ENCODE measurements at regions not wholly inside any gene's neighbourhood (a gene's known extent, or its start where the extent isn't known, plus 50 kb on each side); places are given as distances from the start of the nearest gene placed in this dataset.

GRCh38 chr9:82457891-82458290, 469.3 kb downstream of the SPATA31D1 start:
- 18% methylated on average over 5 of the region's 5 CpGs for WGBS (ENCODE audit: missing lambda C conversion rate)
- H3K4me2 ChIP-seq: no peak overlapping the region
- H3K9me3 ChIP-seq: no peaks in the 10 kb centered on the region
- ChIA-PET CTCF (interaction anchor here (0.6 to 1.8 kb wide), 2 partner anchors 16 to 1210 kb away, joined by 3 to 4 read pairs; no protein-coding TSS in a partner anchor), POLR2A (no interaction called here)
- H3K27ac ChIP-seq: no peak overlapping the region
- ATAC-seq (no peak), FAIRE-seq (no peak), DNase-seq (ENCODE audit: low read depth in 1 of 2, low spot score in 1 of 2) (no peak)
- TF ChIP-seq HOXB13 (CRISPR knock-in tag; IDR thresholded peaks at IDR 0.05; ENCODE audit: low read depth) (no peak), PBX3 (IDR thresholded peaks at IDR 0.05) (no peak), RCOR1 (IDR thresholded peaks at IDR 0.05; ENCODE audit: low read depth, low read length) (no peak)
- TF ChIP-seq, protein P1, sequence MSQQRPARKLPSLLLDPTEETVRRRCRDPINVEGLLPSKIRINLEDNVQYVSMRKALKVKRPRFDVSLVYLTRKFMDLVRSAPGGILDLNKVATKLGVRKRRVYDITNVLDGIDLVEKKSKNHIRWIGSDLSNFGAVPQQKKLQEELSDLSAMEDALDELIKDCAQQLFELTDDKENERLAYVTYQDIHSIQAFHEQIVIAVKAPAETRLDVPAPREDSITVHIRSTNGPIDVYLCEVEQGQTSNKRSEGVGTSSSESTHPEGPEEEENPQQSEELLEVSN (IDR thresholded peaks at IDR 0.05; ENCODE audit: borderline replicate concordance, low read depth): no peak
- H3K4me3 ChIP-seq: no peak overlapping the region
- no peaks in the 10 kb centered on the region for H3K4me1 ChIP-seq

DNA sequence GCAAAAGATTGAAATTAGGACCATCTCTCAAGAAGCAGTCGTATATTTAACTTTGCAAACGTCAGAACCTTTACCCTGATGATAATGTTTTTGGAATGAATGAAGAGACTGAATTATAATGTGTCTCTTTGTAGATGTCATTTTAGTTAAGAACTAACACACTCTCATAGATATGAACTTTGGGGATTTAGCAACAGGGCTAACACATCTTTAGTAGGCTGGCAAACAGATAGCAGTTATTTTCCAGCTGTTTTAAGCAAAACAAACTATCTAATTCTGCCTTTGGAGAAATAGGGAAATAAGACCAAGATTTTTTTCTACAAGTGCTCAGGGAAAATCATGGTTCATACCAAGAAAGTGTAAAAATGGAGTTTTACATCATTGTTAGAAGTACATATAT, 469.7 kb downstream of the SPATA31D1 start:
- Histone ChIP-seq H3K9me3 (no peaks in the 10 kb centered on the region), H3K4me1 (no peaks in the 10 kb centered on the region), H3K27ac (no peak overlapping the region), H3K4me2 (no peak overlapping the region), H3K4me3 (no peak overlapping the region)
- 47% methylated on average over 2 of the region's 2 CpGs for WGBS (ENCODE audit: missing lambda C conversion rate)
- FAIRE-seq: no peak
- TF ChIP-seq TFCP2L1 (CRISPR knock-in tag; IDR thresholded peaks at IDR 0.05) (no peak), NR3C1 (IDR thresholded peaks at IDR 0.05) (no peak), HES2 (IDR thresholded peaks at IDR 0.05) (no peak), TP53 (CRISPR knock-in tag; IDR thresholded peaks at IDR 0.05) (no peak), RAD21 (conservative IDR thresholded peaks at IDR 0.05 in 1 of 2, IDR thresholded peaks at IDR 0.05 in 1 of 2) (no peak), RCOR1 (IDR thresholded peaks at IDR 0.05; ENCODE audit: low read depth, low read length) (no peak), CBX2 (IDR thresholded peaks at IDR 0.05; ENCODE audit: borderline replicate concordance, low read depth) (no peak), RFX5 (IDR thresholded peaks at IDR 0.05) (no peak), CBX8 (IDR thresholded peaks at IDR 0.05) (no peak), NFE2L2 (conservative IDR thresholded peaks at IDR 0.05; ENCODE audit: low read length) (no peak), JUN (IDR thresholded peaks at IDR 0.05) (no peak), USF2 (IDR thresholded peaks at IDR 0.05) (no peak), HOXA7 (CRISPR knock-in tag; IDR thresholded peaks at IDR 0.05) (no peak), MAFK (IDR thresholded peaks at IDR 0.05; ENCODE audit: partially characterized antibody) (no peak), ELK1 (IDR thresholded peaks at IDR 0.05; ENCODE audit: low read depth, low read length) (no peak), HEYL (CRISPR knock-in tag; IDR thresholded peaks at IDR 0.05) (no peak)
- TF ChIP-seq, protein P2, sequence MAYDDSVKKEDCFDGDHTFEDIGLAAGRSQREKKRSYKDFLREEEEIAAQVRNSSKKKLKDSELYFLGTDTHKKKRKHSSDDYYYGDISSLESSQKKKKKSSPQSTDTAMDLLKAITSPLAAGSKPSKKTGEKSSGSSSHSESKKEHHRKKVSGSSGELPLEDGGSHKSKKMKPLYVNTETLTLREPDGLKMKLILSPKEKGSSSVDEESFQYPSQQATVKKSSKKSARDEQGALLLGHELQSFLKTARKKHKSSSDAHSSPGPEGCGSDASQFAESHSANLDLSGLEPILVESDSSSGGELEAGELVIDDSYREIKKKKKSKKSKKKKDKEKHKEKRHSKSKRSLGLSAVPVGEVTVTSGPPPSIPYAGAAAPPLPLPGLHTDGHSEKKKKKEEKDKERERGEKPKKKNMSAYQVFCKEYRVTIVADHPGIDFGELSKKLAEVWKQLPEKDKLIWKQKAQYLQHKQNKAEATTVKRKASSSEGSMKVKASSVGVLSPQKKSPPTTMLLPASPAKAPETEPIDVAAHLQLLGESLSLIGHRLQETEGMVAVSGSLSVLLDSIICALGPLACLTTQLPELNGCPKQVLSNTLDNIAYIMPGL (CRISPR knock-in tag; IDR thresholded peaks at IDR 0.05; ENCODE audit: borderline replicate concordance): no peak
- TF ChIP-seq, protein P3, sequence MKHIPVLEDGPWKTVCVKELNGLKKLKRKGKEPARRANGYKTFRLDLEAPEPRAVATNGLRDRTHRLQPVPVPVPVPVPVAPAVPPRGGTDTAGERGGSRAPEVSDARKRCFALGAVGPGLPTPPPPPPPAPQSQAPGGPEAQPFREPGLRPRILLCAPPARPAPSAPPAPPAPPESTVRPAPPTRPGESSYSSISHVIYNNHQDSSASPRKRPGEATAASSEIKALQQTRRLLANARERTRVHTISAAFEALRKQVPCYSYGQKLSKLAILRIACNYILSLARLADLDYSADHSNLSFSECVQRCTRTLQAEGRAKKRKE (CRISPR knock-in tag; IDR thresholded peaks at IDR 0.05; ENCODE audit: low read depth): no peak
- no peak for ATAC-seq
- no peak for DNase-seq (ENCODE audit: low read depth in 1 of 2, low spot score in 1 of 2)
- POLR2A ChIA-PET: no interaction called here
- CTCF ChIA-PET: interaction anchor here (0.6 kb wide), 1 partner anchor 16 kb away, joined by 3 read pairs; no protein-coding TSS in a partner anchor

All from A549 (cell line).